ENCODE measurements at regions not wholly inside any gene's neighbourhood (a gene's known extent, or its start where the extent isn't known, plus 50 kb on each side); places are given as distances from the start of the nearest gene placed in this dataset.
"Not testable (repeated sequence)": the region's sequence is repeated elsewhere in the genome, so short reads cannot be mapped to it uniquely, and the experiment has no call there.

DNA sequence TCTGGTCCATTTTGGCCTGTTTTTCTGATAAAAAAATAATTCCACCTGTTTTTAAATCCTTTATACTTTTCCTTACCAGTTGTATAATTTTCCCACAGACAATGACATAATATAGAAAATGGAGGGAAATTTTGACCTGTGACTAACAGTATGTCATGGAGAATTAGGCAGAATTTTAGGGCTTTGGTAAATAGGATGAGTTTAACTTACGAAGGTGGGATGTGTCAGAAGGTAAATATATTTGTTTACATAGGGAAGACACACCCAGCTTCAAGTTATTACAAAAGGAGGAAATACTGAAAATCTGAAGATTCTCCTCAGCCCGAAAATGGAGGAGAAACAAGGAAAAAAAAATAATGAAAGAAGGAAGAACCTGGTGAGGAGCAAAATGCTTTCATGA, 64.6 kb upstream of the PPP3CA start:
- H3K4me1 ChIP-seq: no peaks in the 10 kb centered on the region
- TF ChIP-seq, protein P1, sequence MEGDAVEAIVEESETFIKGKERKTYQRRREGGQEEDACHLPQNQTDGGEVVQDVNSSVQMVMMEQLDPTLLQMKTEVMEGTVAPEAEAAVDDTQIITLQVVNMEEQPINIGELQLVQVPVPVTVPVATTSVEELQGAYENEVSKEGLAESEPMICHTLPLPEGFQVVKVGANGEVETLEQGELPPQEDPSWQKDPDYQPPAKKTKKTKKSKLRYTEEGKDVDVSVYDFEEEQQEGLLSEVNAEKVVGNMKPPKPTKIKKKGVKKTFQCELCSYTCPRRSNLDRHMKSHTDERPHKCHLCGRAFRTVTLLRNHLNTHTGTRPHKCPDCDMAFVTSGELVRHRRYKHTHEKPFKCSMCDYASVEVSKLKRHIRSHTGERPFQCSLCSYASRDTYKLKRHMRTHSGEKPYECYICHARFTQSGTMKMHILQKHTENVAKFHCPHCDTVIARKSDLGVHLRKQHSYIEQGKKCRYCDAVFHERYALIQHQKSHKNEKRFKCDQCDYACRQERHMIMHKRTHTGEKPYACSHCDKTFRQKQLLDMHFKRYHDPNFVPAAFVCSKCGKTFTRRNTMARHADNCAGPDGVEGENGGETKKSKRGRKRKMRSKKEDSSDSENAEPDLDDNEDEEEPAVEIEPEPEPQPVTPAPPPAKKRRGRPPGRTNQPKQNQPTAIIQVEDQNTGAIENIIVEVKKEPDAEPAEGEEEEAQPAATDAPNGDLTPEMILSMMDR (IDR thresholded peaks at IDR 0.05): no peak
- H2AFZ ChIP-seq: no peak overlapping the region
- no peak overlapping the region for H3K4me3 ChIP-seq (ENCODE audit: low read depth, low read length)
- no peaks in the 10 kb centered on the region for H3K9me3 ChIP-seq (ENCODE audit: control insufficient read depth, low read length)
- H3K4me2 ChIP-seq (ENCODE audit: low read length): no peak overlapping the region
- no peak overlapping the region for H3K27ac ChIP-seq
- H3K27me3 ChIP-seq (ENCODE audit: control insufficient read depth, insufficient read depth, low read length): no peaks in the 10 kb centered on the region
- no peaks in the 10 kb centered on the region for H3K79me2 ChIP-seq
- H3K36me3 ChIP-seq (ENCODE audit: control insufficient read depth, insufficient read depth, low read length): no peaks in the 10 kb centered on the region
- H3K9ac ChIP-seq: no peak overlapping the region

DNA sequence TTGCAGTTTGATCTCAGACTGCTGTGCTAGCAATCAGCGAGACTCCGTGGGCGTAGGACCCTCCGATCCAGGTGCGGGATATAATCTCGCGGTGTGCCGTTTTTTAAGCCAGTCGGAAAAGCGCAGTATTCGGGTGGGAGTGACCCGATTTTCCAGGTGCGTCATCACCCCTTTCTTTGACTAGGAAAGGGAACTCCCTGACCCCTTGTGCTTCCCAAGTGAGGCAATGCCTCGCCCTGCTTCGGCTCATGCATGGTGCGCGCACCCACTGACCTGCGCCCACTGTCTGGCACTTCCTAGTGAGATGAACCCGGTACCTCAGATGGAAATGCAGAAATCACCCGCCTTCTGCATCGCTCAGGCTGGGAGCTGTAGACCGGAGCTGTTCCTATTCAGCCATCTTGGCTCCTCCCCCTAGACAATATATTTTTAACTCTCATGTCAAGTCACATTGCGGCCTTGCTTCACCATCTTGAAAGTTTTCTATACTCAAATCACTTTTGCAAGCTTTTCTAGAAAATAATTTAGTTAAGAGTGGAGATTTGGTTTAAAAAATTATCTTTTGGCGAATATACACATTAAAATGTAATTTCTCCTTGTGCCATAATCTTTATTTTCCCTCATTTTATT, 64.1 kb upstream of the PPP3CA start:
- H3K36me3 ChIP-seq (ENCODE audit: control insufficient read depth, insufficient read depth, low read length): not testable (repeated sequence)

GRCh38 chr4:101400096-101400495, 52.8 kb upstream of the PPP3CA start:
- no peak overlapping the region for H3K27ac ChIP-seq
- H3K4me1 ChIP-seq: no peaks in the 10 kb centered on the region
- H3K9ac ChIP-seq: no peak overlapping the region
- H3K4me2 ChIP-seq (ENCODE audit: low read length): no peak overlapping the region
- no peaks in the 10 kb centered on the region for H3K36me3 ChIP-seq (ENCODE audit: control insufficient read depth, insufficient read depth, low read length)
- TF ChIP-seq, protein P1 (IDR thresholded peaks at IDR 0.05): no peak
- no peaks in the 10 kb centered on the region for H3K79me2 ChIP-seq
- H2AFZ ChIP-seq: no peak overlapping the region
- H3K9me3 ChIP-seq (ENCODE audit: control insufficient read depth, low read length): no peaks in the 10 kb centered on the region
- H3K4me3 ChIP-seq (ENCODE audit: low read depth, low read length): no peak overlapping the region
- no peaks in the 10 kb centered on the region for H3K27me3 ChIP-seq (ENCODE audit: control insufficient read depth, insufficient read depth, low read length)

More for the DNA sequence above, 64.1 kb upstream of the PPP3CA start:
- H3K9ac ChIP-seq; H3K4me3 ChIP-seq (ENCODE audit: low read depth, low read length); H3K9me3 ChIP-seq (ENCODE audit: control insufficient read depth, low read length); H3K4me1 ChIP-seq; H2AFZ ChIP-seq; H3K4me2 ChIP-seq (ENCODE audit: low read length); H3K27ac ChIP-seq; H3K27me3 ChIP-seq (ENCODE audit: control insufficient read depth, insufficient read depth, low read length); H3K79me2 ChIP-seq: not testable (repeated sequence)

- H3K27me3 ChIP-seq (ENCODE audit: control insufficient read depth, insufficient read depth, low read length): no peaks in the 10 kb centered on the region
- H3K4me2 ChIP-seq (ENCODE audit: low read length): no peak overlapping the region
- H3K27ac ChIP-seq: no peak overlapping the region
- no peak overlapping the region for H2AFZ ChIP-seq
- no peaks in the 10 kb centered on the region for H3K79me2 ChIP-seq
- no peaks in the 10 kb centered on the region for H3K9me3 ChIP-seq (ENCODE audit: control insufficient read depth, low read length)
- H3K9ac ChIP-seq: no peak overlapping the region
- H3K4me3 ChIP-seq (ENCODE audit: low read depth, low read length): no peak overlapping the region
- TF ChIP-seq, protein P1 (IDR thresholded peaks at IDR 0.05): no peak
- no peaks in the 10 kb centered on the region for H3K4me1 ChIP-seq
- no peaks in the 10 kb centered on the region for H3K36me3 ChIP-seq (ENCODE audit: control insufficient read depth, insufficient read depth, low read length)
Observed at GRCh38 chr4:101398807-101399206, 51.5 kb upstream of the PPP3CA start.
